Esophagus muscularis mucosa (tissue), 4 donors: ENCODE measurements at regions not wholly inside any gene's neighbourhood (a gene's known extent, or its start where the extent isn't known, plus 50 kb on each side); places are given as distances from the start of the nearest gene placed in this dataset.
"Not testable (repeated sequence)": the region's sequence is repeated elsewhere in the genome, so short reads cannot be mapped to it uniquely, and the experiment has no call there.

Source experiments
- DNase-seq: peaks from one replicate; pipeline ENCODE4 v3.0.0-alpha.2; 2017; ENCODE audit errors: extremely low spot score
- H3K27ac ChIP-seq, 4 donors: fragments of 200-600 bp; sonication (generic); replicated peaks in 1 of 4; 1 replicate in 3 of 4; 2 replicates in 1 of 4; pipeline ENCODE4 v1.5.1; 2016 to 2019; ENCODE audit warnings: mild to moderate bottlenecking in 1 of 4
- H3K27me3 ChIP-seq, 4 donors: fragments of 200-600 bp; sonication (generic); one replicate each; pipeline versions ENCODE4 v1.5.1 to v1.6.0; 2016 to 2019
- H3K36me3 ChIP-seq, 4 donors: fragments of 200-600 bp; sonication (generic); one replicate each; pipeline ENCODE4 v1.5.1; 2016 to 2019
- H3K4me1 ChIP-seq, 4 donors: fragments of 200-600 bp; sonication (generic); one replicate each; pipeline ENCODE4 v1.5.1; 2016 to 2019
- H3K4me3 ChIP-seq, 4 donors: fragments of 200-600 bp; sonication (generic); 1 replicate in 2 of 4; 2 replicates in 2 of 4; pipeline ENCODE4 v1.5.1; 2016 to 2019; ENCODE audit warnings: mild to moderate bottlenecking in 4 of 4, moderate library complexity in 1 of 4
- H3K9me3 ChIP-seq, 4 donors: fragments of 200-600 bp; sonication (generic); 1 replicate in 3 of 4; 2 replicates in 1 of 4; pipeline ENCODE4 v1.5.1; 2016 to 2019
- CTCF ChIP-seq, 3 experiments: fragments of 200-600 bp in 2 of 3; fragments of 450-650 bp in 1 of 3; sonication (generic) in 2 of 3; IDR thresholded peaks; one replicate each; pipeline ENCODE4 v1.5.1; 2017 to 2019; ENCODE audit warnings: antibody characterized with exemption in 3 of 3, mild to moderate bottlenecking in 2 of 3, moderate library complexity in 1 of 3
- EP300 ChIP-seq: sonication (generic); formaldehyde crosslinking; IDR thresholded peaks from one replicate; pipeline ENCODE4 v1.6.1; 2017; ENCODE audit warnings: antibody characterized with exemption
- POLR2A ChIP-seq: fragments of 450-650 bp; IDR thresholded peaks from one replicate; pipeline ENCODE4 v1.6.1; 2017; ENCODE audit warnings: antibody characterized with exemption, moderate library complexity, mild to moderate bottlenecking, low read depth
- POLR2AphosphoS5 ChIP-seq, 2 donors: sonication (generic); formaldehyde crosslinking; IDR thresholded peaks; one replicate each; pipeline ENCODE4 v1.6.1; 2017; ENCODE audit warnings: antibody characterized with exemption in 2 of 2
- WGBS: methylation state at CpG from one replicate; pipeline ENCODE4 v1.1.5; 2018; 5-methylcytosine and 5-hydroxymethylcytosine counted together
- intact Hi-C: fragments of 100-400 bp; cut with DNase I; formaldehyde crosslinking; loops from one replicate; pipeline ENCODE4 v1.15.1; 2023

GRCh38 chr11:21710809-21711208 is 482.1 kb upstream of the ANO5 start:
- Histone ChIP-seq H3K4me1 (peaks cover 0 to 6% (median 0%) of the 10 kb centered on the region in 4 donors), H3K9me3 (no peaks in the 10 kb centered on the region), H3K36me3 (no peaks in the 10 kb centered on the region), H3K27me3 (no peaks in the 10 kb centered on the region), H3K27ac (no peak overlapping the region), H3K4me3 (no peak overlapping the region)
- intact Hi-C loops: no loop called here
- no peak for TF ChIP-seq POLR2A
- TF ChIP-seq CTCF (IDR thresholded peaks at IDR 0.05): no peak
- no peak for TF ChIP-seq EP300
- no peak for TF ChIP-seq POLR2AphosphoS5 (IDR thresholded peaks at IDR 0.05)
- WGBS: 41% methylated on average over 1 of the region's 1 CpG
- no peak for DNase-seq

GRCh38 chr11:21711341-21711740 is 481.5 kb upstream of the ANO5 start:
- WGBS: 89% methylated on average over 2 of the region's 2 CpGs
- H3K9me3 ChIP-seq: no peaks in the 10 kb centered on the region
- no peaks in the 10 kb centered on the region for H3K27me3 ChIP-seq
- TF ChIP-seq POLR2AphosphoS5 (IDR thresholded peaks at IDR 0.05) (no peak), CTCF (IDR thresholded peaks at IDR 0.05) (no peak), POLR2A (no peak), EP300 (no peak)
- intact Hi-C loops: no loop called here
- H3K4me1 ChIP-seq: peaks cover 0 to 6% (median 0%) of the 10 kb centered on the region in 4 donors
- no peaks in the 10 kb centered on the region for H3K36me3 ChIP-seq
- no peak overlapping the region for H3K4me3 ChIP-seq
- no peak overlapping the region for H3K27ac ChIP-seq
- no peak for DNase-seq

- H3K36me3 ChIP-seq: no peaks in the 10 kb centered on the region
- no peak for DNase-seq
- no peak for TF ChIP-seq EP300
- no peak for TF ChIP-seq CTCF (IDR thresholded peaks at IDR 0.05)
- TF ChIP-seq POLR2A: no peak
- H3K4me3 ChIP-seq: no peak overlapping the region
- H3K9me3 ChIP-seq: peaks cover 0 to 5% (median under 1%) of the 10 kb centered on the region in 4 donors
- intact Hi-C loops: no loop called here
- no peaks in the 10 kb centered on the region for H3K4me1 ChIP-seq
- H3K27ac ChIP-seq: no peak overlapping the region
- no peaks in the 10 kb centered on the region for H3K27me3 ChIP-seq
These were observed 469.2 kb upstream of the ANO5 start for GRCh38 chr11:21723678-21724077.

GRCh38 chr11:21727102-21727501 is 465.8 kb upstream of the ANO5 start:
- Histone ChIP-seq H3K4me1 (no peaks in the 10 kb centered on the region), H3K4me3 (no peak overlapping the region), H3K36me3 (no peaks in the 10 kb centered on the region), H3K27me3 (no peaks in the 10 kb centered on the region), H3K27ac (no peak overlapping the region), H3K9me3 (peaks cover 0 to 17% (median 11%) of the 10 kb centered on the region in 4 donors)
- TF ChIP-seq POLR2AphosphoS5 (IDR thresholded peaks at IDR 0.05): no peak
- TF ChIP-seq EP300: no peak
- TF ChIP-seq POLR2A: no peak
- WGBS: 78% methylated on average over 2 of the region's 2 CpGs
- intact Hi-C loops: no loop called here
- no peak for DNase-seq

GRCh38 chr11:21736404-21736803 is 456.5 kb upstream of the ANO5 start:
- 76% methylated on average over 1 of the region's 1 CpG for WGBS
- H3K4me1 ChIP-seq: no peaks in the 10 kb centered on the region
- peaks cover 0 to 6% (median 2%) of the 10 kb centered on the region in 4 donors for H3K9me3 ChIP-seq
- no peaks in the 10 kb centered on the region for H3K36me3 ChIP-seq
- H3K27me3 ChIP-seq: no peaks in the 10 kb centered on the region
- H3K27ac ChIP-seq: no peak overlapping the region
- intact Hi-C loops: no loop called here
- no peak overlapping the region for H3K4me3 ChIP-seq
- DNase-seq: no peak
- TF ChIP-seq POLR2AphosphoS5 (IDR thresholded peaks at IDR 0.05) (no peak), CTCF (IDR thresholded peaks at IDR 0.05) (no peak), POLR2A (no peak), EP300 (no peak)

- not testable (repeated sequence) for DNase-seq
These were observed 440.2 kb upstream of the ANO5 start for GRCh38 chr11:21752475-21753243.

GRCh38 chr11:21753244-21753767 is 439.6 kb upstream of the ANO5 start:
- H3K36me3 ChIP-seq, H3K9me3 ChIP-seq, intact Hi-C loops, DNase-seq, H3K27ac ChIP-seq, H3K4me3 ChIP-seq, H3K27me3 ChIP-seq, H3K4me1 ChIP-seq: not testable (repeated sequence)
- WGBS: 90% methylated on average over 10 of the region's 37 CpGs

More at GRCh38 chr11:21752475-21753243, 440.2 kb upstream of the ANO5 start:
- H3K4me1 ChIP-seq, H3K27ac ChIP-seq, H3K9me3 ChIP-seq, H3K27me3 ChIP-seq, intact Hi-C loops, H3K36me3 ChIP-seq, H3K4me3 ChIP-seq: not testable (repeated sequence)
- 91% methylated on average over 15 of the region's 37 CpGs for WGBS
